ACHN (cell line): ENCODE measurements at regions not wholly inside any gene's neighbourhood (a gene's known extent, or its start where the extent isn't known, plus 50 kb on each side); places are given as distances from the start of the nearest gene placed in this dataset.
A peak's percentile ranks its signal among the peaks of the same experiment; 100 is the strongest.

Experiments
- DNase-seq: peaks from one replicate; pipeline ENCODE4 v3.0.0-alpha.2; 2015
- in situ Hi-C: cut with HindIII; loops from 2 replicates; pipeline ENCODE4 v1.10.0; 2017; ENCODE audit warnings: low sequenced_read_pairs, low pct_ligation_motif_present, low pct_unique_long_range_greater_than_20kb

DNA sequence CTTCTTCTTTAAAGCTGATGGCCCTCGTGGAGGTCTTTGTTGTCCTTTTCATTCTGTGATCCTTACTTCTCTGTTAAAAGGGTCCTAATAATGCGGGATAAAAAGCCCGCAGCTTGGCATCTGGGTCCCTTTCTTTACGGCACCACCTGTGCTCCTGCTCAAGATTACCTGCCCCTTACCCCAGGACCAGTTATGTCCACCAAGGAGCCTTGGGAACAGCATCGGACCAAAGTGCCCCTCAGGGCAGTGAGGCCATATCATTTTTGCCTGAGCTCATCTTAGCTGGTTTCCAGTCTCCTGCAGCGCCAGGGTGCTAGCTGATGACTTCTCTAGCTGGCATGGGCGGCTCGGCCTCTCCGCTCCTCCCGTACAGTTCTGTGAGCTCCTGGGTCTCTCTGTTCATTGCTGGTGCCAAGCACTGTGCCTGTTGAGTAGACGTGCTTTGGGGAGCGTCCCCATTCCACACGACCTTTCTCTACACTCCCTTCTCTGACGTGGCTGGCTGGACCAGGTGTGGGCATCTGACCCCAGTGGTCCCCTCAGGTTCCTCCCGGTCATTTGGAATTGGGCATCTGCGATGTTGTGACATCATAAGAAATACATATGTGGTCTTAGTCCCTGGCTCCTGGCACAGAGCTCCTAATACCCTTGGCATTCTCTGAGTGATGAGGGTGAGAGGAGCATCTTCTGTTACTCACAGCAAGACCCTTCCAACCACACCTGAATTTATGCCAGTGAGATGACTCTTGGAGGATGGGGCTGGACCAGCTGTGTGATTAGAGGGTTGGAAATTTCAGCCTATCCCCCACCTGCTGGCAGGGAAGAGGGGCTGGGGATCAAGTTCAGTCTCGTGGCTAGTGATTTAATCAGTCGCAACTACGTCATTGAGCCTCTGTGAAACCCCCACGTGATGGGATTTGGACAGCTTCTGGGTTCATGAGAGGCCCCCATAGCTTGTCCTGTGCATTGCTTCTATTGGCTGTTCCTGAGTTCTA, 134.2 kb upstream of the HS6ST1 start:
- in situ Hi-C loops, result no loop called here
- DNase-seq, result no peak

DNA sequence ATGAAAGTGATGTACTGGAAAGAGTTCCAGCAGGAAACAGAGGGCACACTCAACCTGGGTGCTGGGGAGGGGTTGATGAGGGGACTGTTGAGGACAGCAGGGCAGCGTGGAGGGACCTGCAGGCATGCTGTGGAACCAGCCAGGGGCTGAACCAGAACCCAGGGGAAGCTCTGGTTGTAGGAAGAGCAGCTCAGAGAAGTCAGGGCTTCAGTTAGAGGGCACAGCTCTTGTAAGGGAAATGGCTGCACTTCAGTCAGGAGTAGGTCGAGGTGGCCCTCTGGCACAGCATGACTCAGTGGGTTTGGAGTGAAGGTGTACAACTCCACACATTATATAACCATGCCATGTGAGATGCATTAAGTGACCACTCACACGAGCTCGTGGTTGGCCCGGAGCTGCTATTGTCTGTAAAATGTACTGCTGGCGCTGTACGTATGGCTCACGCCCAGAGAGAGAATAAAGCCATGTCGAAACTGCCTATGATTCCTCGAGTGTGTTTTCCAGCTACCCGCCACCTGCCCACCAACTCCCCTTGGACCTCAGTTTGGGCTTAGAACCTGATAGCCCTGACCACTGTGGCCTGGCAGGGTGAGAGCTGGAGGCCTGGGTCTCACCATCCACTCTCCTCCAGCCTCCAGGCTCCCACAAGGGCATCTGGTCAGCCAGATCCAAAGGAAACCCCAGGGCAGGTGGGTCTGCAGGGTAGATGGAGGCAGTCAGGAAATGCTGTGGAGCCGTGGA, 136.5 kb upstream of the HS6ST1 start:
- in situ Hi-C loops, result no loop called here
- no peak for DNase-seq

GRCh38 chr2:128455721-128456050, 137.0 kb upstream of the HS6ST1 start:
- in situ Hi-C loops, result no loop called here
- no peak for DNase-seq

DNA sequence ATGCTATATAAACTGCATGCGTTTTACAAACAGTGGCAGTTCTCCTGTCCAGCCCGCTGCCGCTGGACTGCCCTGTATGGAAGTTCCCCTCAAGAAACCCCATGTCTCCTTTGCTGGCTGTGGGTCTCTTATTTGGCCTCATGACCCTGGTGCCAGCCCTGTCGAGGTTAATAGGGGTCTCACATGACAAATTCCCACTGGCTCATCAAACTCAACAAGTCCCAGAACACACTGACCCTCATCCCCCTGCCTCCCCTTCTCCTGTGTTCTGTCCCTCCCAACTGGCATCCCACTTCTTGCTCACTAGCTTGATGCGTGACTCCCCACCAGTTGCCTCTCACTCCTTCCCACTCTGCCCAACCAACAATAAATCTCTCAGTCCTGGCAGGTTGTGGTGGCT, 137.6 kb upstream of the HS6ST1 start:
- no peak for DNase-seq
- in situ Hi-C loops, result no loop called here

GRCh38 chr2:128457006-128457604, 138.4 kb upstream of the HS6ST1 start:
- in situ Hi-C loops, result no loop called here
- DNase-seq, result no peak

- DNase-seq, result no peak
- in situ Hi-C loops, result no loop called here
Measured at GRCh38 chr2:128457716-128458115, 139.0 kb upstream of the HS6ST1 start.

DNA sequence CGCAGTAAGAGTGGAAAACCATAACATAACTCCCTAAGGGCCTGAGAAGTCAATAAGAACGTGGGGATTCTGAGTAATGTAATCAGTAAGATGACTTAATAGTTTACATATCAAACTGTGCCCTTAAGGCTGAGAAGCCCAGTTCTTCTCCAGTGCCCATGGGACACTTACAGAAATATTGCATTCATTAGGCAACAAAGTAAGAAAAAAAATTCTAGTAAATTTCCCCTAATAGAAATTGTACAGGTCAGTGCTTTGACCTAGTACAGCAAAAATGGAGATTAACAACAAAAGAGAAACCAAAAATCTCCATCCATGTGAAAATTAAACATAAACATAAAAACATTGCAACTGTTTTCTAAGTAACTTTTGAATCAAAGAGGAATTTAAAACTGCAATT, 139.8 kb upstream of the HS6ST1 start:
- in situ Hi-C loops, result no loop called here

DNA sequence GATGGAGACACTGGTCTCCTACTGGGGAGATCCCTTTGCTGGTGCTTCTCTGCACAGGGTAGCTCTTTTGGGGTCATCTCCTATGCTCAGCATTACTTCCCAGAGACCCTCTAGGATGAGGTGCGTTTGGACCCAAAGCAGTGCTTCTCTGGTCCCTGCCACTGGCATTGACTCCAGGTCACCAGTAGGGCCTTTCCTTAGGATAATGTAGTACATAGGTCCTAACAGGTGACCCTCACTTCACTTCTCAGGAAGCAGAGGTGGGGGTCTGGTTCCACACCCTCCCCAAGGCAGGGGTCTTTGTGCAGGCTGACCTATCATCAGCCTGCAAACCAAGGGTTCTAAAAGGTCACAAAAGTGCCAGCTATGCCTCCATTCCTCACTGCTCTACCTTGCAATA, 145.8 kb upstream of the HS6ST1 start:
- no peak for DNase-seq
- in situ Hi-C loops, result no loop called here

More for the DNA sequence above, 139.8 kb upstream of the HS6ST1 start:
- DNase-seq, result no peak

DNA sequence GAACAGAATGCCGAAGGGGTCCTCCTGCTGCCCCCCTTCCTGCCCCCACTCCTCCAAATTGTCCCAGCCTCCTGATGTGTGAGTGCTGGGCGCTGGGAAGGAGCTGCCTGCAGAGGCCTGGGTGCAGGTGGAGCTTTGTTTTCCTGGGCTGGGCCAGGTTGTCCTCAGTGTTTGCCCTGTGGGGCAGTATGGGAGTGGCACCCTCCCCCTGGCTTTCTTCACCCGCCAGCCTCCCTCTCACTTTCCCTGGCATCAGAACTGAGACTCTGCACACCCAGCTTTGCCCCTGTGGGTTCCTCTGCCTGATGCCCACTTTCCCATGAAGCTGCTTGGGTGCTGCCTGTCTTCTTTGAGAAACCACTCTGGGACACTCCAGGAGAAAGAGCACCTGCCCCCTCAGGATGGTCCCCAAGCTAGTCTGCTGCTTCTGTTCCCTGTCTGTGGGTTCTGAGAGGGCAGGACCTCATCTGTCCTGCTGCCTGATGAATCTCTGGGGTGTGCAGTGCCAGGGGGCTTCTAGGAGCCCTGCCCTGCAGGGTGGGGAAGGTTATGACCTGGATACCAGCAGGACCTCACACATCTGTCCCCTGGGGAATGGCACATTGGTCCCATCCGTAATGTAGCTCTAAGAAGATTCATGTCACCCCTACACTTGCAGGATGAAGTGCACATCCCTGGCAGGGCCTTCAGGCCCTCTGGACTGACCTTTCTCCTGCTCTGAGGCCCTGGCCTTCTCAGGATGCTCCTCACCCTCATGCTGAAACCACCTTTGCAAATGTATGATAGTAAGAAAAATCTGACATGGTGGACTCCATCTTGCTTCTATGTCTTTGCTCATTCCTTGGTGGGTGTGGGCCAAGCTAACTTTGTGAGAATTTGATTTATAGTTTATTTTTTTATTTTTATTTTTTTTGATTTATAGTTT, 146.8 kb upstream of the HS6ST1 start:
- no peak for DNase-seq
- in situ Hi-C loops, result no loop called here

DNA sequence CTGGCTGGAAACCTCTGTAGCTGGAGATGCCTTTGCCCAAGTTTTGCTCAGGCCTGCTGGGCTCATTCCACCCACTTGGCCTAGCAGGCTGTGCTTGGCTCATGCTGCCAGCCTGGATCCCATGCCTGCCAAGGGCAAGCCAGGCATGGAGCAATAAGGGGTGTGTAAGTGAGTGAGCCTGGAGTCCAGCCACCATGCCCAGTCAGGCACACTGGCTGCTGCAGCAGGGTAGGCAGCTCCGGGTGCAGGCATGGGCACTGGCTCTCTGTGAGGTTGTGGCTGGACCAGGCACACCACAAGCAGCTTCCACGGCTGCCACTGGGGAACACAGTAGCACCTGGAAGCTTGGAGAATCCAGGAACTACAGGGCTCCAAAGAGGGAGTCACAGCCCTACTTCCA, 147.7 kb upstream of the HS6ST1 start:
- no peak for DNase-seq
- in situ Hi-C loops, result no loop called here

- in situ Hi-C loops, result no loop called here
Measured at GRCh38 chr2:128466776-128467175, 148.1 kb upstream of the HS6ST1 start.

DNA sequence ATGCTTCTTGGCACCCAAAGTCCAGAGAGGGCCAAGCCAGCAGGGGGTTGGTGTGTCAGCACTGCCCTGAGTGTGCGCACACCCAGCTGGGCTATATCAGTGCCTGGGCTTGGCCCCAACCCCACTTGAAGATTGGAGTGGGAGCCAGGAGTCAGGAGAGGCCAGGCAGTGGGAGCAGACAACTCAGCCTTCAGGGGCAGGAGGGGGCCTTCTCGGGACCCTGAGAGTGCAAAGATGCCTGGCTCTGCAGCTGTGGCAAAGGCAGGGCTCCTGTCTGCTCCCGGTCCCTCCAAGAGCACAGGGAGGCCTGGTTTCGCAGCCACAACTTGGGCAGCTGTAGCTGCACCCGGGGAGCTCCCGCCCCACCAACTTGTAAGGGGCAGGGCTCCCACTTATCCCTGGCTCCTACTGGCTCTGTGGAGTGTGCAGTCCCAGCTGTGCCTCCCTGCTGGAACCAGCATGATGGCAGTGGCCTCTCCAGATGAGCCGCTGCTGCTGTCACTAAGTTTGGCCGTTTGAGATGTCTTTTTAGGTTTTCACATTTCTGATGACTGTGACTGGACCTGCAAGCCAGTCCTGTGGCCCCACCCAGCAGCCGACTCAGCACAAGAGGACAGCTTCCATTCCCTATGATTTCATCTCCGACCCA, 148.8 kb upstream of the HS6ST1 start:
- no peak for DNase-seq
- in situ Hi-C loops, result no loop called here

More at GRCh38 chr2:128466776-128467175, 148.1 kb upstream of the HS6ST1 start:
- no peak for DNase-seq

GRCh38 chr2:128468186-128468920, 149.7 kb upstream of the HS6ST1 start:
- in situ Hi-C loops, result no loop called here
- DNase-seq, result no peak

DNA sequence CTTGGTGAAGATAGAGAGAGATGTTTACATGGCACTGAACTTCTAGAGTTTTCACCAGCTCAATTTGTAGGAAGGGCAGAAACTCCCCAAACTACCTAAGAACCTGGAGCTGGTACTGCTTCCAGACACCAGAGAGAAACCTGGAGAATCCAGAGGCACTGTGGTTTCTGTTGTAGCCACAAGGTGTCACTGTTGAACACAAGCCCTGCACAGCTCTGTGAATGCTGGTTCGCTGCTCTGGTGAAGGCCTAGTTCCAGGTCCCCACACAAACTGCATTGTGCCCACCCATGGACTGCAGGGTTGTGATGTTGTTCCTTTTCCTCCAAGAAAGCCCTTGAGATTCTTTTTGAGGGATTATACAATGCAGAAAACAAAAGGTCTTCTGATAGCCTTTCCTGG, 150.5 kb upstream of the HS6ST1 start:
- in situ Hi-C loops, result no loop called here
- peak; percentile 6 for DNase-seq

DNA sequence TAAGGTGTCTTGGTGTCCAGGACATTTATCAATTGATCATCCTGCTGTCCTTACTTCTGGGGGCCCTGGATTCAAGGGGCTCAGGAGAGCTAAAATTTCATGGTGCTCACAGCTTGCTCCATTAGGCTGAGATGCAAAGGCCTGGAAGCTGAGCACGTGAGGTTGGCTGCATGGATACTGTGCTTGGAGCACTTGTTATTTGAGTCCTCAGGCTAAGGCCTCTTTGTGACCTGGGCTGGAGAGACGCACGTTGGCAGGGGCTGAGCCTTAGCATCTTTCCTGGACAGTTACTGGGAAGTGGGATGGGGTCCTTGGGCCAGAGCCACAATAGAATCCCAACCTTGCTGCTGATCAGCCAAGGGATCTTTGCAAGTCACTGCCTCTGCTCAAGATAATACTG, 151.2 kb upstream of the HS6ST1 start:
- in situ Hi-C loops, result no loop called here

GRCh38 chr2:128472789-128473174, 154.1 kb upstream of the HS6ST1 start:
- no peak for DNase-seq
- in situ Hi-C loops, result no loop called here

More for the DNA sequence above, 151.2 kb upstream of the HS6ST1 start:
- no peak for DNase-seq
